ENCODE measurements at regions not wholly inside any gene's neighbourhood (a gene's known extent, or its start where the extent isn't known, plus 50 kb on each side); places are given as distances from the start of the nearest gene placed in this dataset.
A peak's percentile ranks its signal among the peaks of the same experiment; 100 is the strongest.

GRCh38 chr3:107945417-107946094, 145.3 kb downstream of the CD47 start:
- DNase-seq (ENCODE audit: low read depth): no peak
- TF ChIP-seq POLR2A (IDR thresholded peaks at IDR 0.05; ENCODE audit: extremely low read depth, insufficient read length) (no peak), CTCF (IDR thresholded peaks at IDR 0.05; ENCODE audit: low read depth, low read length) (no peak), MYC (IDR thresholded peaks at IDR 0.05; ENCODE audit: low read depth, low read length) (no peak), MAX (IDR thresholded peaks at IDR 0.05; ENCODE audit: low read depth, low read length) (no peak)
- H3K4me3 ChIP-seq (ENCODE audit: low read depth, low read length): no peak overlapping the region

GRCh38 chr3:107943786-107944523, 146.9 kb downstream of the CD47 start:
- no peak overlapping the region for H3K4me3 ChIP-seq (ENCODE audit: low read depth, low read length)
- TF ChIP-seq POLR2A (IDR thresholded peaks at IDR 0.05; ENCODE audit: extremely low read depth, insufficient read length): no peak
- no peak for TF ChIP-seq CTCF (IDR thresholded peaks at IDR 0.05; ENCODE audit: low read depth, low read length)
- TF ChIP-seq MAX (IDR thresholded peaks at IDR 0.05; ENCODE audit: low read depth, low read length): no peak
- TF ChIP-seq MYC (IDR thresholded peaks at IDR 0.05; ENCODE audit: low read depth, low read length): no peak
- DNase-seq (ENCODE audit: low read depth): peak; percentile 19

GRCh38 chr3:107942951-107943749, 147.7 kb downstream of the CD47 start:
- no peak for DNase-seq (ENCODE audit: low read depth)
- TF ChIP-seq CTCF (IDR thresholded peaks at IDR 0.05; ENCODE audit: low read depth, low read length) (no peak), POLR2A (IDR thresholded peaks at IDR 0.05; ENCODE audit: extremely low read depth, insufficient read length) (no peak), MAX (IDR thresholded peaks at IDR 0.05; ENCODE audit: low read depth, low read length) (no peak), MYC (IDR thresholded peaks at IDR 0.05; ENCODE audit: low read depth, low read length) (no peak)
- no peak overlapping the region for H3K4me3 ChIP-seq (ENCODE audit: low read depth, low read length)

- no peak for DNase-seq (ENCODE audit: low read depth)
- H3K4me3 ChIP-seq (ENCODE audit: low read depth, low read length): no peak overlapping the region
- TF ChIP-seq CTCF (IDR thresholded peaks at IDR 0.05; ENCODE audit: low read depth, low read length): no peak
- no peak for TF ChIP-seq POLR2A (IDR thresholded peaks at IDR 0.05; ENCODE audit: extremely low read depth, insufficient read length)
These were observed 148.6 kb downstream of the CD47 start for GRCh38 chr3:107942244-107942643.

GRCh38 chr3:107939691-107940442, 151.0 kb downstream of the CD47 start:
- H3K4me3 ChIP-seq (ENCODE audit: low read depth, low read length): no peak overlapping the region
- no peak for DNase-seq (ENCODE audit: low read depth)
- TF ChIP-seq POLR2A (IDR thresholded peaks at IDR 0.05; ENCODE audit: extremely low read depth, insufficient read length) (no peak), MYC (IDR thresholded peaks at IDR 0.05; ENCODE audit: low read depth, low read length) (no peak), MAX (IDR thresholded peaks at IDR 0.05; ENCODE audit: low read depth, low read length) (no peak), CTCF (IDR thresholded peaks at IDR 0.05; ENCODE audit: low read depth, low read length) (no peak)
